Globus pallidus (tissue), 1 donor: ENCODE measurements at regions not wholly inside any gene's neighbourhood (a gene's known extent, or its start where the extent isn't known, plus 50 kb on each side); places are given as distances from the start of the nearest gene placed in this dataset.

Source experiments
- DNase-seq: peaks from one replicate; pipeline ENCODE4 v3.0.0-alpha.2; 2015; ENCODE audit warnings: low spot score

DNA sequence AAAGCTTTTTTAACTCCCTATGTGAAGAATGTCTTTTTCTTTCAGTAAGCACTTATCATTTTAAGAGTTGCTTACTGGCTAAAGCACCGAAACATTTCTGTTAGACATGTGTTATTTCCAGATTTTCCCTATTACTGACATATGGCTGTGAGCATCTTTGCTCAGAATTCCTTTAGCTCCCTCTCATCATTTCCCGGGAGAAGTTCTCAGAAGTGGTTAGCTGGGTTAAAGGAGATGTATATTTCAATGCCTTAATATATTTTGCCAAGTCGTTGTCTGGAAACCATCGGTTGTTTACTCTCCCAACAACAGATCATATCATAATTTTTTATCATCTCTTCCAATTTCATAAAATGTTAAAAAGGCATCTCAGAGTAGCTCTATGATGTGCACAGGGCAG is 396.5 kb downstream of the OCA2 start:
- DNase-seq: no peak

DNA sequence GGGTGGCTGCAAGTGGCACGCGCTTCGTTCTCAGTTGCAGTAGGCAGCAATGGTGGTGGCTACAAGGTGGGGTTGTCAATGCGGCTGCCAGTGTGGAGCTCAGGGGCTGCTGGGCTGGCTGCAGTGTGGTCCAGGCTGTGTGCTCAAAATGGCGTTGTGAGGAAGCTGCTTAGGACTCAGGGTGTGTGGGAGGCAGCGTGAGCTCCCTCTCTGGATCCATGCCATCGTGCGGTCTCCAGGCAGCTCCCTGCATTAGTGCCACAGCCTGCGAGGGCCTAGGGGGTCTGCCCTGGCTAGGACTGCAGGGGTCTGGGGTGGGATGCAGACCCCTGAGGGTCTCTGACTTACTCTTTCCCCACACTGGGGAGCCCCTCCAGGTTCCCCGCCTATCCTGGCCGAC is 397.2 kb downstream of the OCA2 start:
- no peak for DNase-seq

DNA sequence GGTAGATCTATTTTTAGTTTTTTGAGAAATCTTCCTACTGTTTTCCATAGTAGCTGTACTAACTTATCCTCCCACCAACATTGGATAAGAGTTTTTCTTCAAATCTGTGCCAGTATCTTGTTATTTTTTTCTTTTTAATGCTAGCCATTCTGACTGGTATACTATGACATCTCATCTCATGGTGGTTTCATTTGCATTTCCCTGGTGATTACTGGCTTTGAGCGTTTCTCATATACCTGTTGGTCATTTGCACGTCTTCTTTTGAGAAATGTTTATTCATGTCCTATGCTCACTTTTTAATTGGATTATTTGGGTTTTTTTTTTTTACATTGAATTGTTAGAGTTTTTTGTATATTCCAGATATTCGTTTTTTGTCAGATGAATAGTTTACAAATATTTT is 398.1 kb downstream of the OCA2 start:
- no peak for DNase-seq

DNA sequence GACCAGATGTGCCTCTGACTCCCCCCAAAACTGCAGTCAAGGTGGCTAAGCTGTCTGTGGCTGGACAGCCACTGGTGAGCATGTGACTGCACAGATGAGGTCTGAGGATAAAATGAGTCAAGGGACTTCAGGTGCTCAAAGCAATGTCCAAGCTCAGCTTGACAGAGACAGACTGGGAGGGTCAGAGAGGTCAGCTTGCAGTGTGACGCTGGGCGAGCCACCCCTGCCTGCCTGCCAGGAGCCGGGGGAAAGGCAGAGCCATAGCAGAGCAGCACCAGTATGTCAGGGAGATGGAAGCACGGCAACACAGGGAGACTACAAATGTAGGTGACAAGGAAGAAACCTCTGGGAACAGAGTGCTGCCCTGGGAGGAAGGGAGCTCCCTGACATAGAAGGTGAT is 399.4 kb downstream of the OCA2 start:
- DNase-seq: no peak

DNA sequence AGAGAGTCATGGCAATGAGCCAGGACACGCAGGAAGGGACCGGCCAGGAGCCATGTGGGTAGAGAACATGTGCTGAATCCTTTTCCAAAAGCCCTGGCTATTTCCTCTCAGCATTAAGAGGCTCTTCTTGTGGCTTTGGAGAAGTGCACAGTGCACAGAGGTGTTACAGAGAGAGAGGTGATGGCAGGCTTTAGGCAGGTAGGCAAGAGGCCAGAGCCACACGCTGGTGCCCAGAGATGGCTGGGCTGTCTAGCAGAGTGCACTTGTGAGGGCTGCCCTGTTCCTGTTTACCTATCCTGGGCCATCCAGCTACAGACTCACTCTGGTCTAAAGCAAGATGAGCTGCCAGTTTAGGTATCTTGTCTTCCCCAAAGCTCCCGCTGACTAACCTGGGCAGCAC is 402.6 kb downstream of the OCA2 start:
- DNase-seq: no peak

DNA sequence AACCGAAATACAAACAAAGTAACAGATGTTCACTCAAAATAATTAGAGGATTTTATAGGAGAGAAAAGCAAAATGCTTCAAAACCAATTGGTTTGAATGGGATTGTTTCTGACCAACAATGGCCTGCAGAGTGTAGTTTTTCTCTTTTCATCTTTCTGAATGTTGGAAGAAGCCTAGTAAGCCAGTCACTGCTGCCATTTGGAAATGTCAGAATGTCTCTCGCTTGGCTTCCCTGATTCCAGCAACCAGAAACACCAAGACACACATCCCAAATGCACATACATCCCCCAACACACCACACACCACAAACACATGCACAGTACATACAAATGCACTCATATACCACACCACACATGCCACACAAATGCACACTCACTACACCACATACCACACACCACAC is 403.4 kb downstream of the OCA2 start:
- DNase-seq: no peak

DNA sequence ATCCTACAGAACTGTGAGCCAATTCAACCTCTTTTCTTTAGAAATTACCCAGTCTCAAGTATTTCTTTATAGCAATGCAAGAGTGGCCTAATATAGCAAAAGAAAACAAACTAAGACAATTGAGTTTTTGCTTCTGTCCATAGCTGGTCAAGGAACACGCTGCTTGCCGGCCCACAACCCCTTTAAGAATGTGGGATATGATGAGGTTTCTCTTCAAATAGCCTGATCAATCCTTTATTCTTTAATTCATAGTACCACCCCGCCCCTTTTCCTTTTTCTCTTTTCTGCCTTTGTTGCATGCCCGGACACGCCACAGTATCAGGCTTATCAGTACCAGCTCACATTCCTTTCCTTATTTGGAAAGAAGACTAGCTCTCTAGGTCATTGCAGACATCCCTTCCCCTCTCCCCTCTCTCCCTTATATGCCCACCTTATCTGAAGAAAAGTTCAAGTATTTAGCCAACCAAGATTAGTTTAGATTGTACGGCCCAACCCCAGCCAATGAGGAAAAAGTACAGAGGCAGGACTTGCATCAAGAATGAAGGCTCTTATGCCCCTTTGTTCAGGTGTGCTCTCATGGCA is 404.5 kb downstream of the OCA2 start:
- DNase-seq: no peak

DNA sequence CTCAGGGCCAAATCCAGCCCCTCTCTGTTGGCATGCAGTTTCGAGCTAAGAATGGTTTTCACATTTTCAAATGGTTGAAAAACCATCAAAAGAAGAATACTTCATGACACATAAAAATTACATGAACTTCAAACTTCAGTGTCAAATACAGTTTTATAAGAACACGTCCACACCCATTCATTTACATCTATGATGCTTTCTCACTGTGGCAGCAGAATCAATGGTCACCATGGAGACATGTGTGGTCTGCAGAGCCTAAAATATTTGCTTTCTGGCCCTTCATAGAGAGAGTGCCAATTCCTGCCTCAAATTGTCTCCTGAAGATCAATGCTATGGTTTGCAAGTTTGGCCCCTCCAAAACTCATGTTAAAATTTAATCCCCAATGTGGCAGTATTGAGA is 405.8 kb downstream of the OCA2 start:
- no peak for DNase-seq

DNA sequence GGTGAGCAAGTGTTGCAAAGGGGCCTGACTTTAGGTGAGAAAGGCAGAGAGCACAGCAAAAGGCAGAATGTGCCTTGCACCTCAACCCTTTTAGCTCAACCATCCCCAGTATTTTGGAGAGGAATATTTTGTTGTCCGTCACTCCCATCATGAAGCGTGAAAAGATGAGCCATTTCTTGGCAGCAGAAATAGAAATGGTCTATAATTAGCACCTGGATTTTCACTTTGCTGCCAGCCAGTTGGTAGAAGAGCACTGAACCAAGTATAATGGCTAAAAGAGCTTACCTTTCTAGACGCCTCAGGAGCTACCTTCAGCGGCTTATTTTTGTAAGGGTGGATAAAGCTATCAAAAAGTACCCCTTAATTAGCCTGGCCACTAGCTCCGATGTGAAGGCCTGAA is 406.7 kb downstream of the OCA2 start:
- DNase-seq: no peak

DNA sequence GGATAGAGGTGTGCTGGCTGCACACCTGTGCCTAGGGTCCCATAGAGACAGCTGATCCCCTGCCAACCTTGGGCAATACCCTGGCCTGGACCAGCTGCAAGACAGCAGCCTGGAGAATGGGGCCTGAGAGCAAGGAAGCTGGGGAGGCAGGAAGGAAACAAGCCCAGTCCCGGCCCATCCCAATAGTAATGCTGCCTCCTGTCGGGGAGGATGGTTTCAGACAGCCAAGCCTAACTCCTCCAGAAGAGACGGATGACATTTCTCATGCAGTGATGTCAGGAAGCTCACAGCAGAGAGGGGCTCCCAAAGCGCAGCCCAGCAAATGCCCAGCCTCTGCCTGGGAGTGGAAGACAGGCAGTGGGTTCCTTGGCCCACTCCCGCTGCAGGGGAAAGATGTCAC is 408.8 kb downstream of the OCA2 start:
- no peak for DNase-seq

DNA sequence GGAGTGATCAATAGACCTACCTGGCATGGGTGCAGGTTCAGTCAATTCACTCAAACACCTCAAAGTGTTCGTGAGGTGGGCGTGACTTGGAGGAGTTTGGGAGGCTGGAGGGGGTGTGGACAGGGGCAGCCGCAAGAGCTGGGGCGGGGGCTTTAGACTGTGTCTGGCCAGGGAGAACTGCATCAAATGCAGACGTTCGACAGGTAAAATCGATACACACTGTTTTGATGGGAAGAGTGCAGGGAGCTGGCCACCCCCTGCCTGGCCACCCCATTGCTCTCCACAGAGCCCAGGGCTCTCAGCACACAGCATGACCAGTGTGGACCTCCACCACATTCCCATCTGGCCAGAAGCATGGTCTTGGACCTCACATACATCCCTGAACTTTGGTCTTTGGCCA is 412.1 kb downstream of the OCA2 start:
- no peak for DNase-seq

DNA sequence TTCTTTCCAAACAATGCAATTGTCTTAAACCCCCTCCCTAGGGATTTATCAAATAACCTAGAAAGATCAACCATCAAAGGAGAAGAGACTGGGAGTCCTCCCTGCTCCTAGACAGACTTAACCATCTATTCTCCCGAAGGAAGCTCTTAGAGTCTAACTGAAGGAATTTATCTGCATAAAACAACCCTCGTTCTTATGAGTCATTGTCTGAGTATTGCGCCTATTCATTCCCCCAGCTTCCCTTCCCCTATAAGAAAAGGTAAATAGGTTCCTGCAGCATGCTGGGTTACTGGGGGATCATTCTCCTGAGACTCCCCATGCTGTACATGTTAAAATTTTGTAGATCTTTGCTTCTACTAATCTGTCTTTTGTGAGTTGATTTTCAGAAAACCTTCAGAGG is 412.7 kb downstream of the OCA2 start:
- DNase-seq: no peak

DNA sequence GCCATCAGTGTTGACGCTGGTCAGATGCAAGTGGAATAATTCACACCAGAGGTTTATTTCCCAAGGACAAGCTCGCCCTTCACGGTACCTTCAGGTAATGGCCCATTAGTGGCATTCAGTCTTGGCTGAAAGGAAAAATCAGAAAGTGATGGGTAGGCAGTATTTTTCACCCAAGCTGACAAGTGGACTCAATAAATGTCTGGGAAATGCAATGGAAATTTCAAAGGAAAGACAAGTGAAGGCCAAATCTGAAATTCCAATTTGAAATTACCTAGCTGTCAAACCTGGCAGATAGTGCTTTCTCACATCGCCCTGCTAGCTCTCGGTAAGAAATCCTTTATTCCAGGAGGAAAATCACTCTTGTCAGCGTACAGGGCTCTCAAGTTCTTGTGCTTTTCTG is 413.5 kb downstream of the OCA2 start:
- DNase-seq: no peak

DNA sequence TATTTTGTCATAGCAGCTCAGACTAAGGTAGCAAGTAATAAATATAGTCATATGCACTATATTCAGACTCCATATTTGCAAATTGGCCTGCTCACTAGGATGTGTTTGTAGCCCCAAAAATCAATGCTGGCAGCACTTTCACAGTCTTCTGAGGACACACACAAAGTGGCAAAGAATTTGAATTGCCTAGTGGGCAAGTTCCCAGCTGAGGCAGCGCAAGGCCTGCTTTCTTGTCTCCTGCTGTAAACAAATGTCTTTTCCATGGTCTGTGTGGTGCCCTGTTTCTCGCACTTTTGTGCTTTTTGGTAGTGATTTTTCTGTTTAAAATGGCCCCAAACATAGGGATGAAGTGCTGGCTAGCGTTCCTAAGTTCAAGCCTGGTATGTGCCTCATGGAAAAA is 416.0 kb downstream of the OCA2 start:
- peak; percentile 44 for DNase-seq

DNA sequence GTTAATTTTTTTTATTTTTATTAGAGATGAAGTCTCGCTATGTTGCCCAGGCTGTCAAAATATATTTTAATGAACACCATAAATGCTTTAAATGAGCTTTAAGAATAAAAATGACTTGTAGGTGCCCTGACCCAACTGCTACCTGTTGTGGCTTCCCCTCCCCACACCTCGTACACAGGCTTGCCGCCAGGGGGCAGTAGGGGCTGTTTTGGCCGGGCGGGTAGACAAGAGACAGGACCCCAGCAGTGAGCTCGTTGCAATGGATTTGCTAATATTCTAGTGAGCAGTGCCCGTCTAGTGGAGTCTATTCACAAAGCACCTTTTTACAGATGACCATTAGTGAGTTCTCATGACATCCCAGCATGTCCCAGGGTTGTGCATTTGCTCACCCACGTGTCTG is 418.1 kb downstream of the OCA2 start:
- no peak for DNase-seq

DNA sequence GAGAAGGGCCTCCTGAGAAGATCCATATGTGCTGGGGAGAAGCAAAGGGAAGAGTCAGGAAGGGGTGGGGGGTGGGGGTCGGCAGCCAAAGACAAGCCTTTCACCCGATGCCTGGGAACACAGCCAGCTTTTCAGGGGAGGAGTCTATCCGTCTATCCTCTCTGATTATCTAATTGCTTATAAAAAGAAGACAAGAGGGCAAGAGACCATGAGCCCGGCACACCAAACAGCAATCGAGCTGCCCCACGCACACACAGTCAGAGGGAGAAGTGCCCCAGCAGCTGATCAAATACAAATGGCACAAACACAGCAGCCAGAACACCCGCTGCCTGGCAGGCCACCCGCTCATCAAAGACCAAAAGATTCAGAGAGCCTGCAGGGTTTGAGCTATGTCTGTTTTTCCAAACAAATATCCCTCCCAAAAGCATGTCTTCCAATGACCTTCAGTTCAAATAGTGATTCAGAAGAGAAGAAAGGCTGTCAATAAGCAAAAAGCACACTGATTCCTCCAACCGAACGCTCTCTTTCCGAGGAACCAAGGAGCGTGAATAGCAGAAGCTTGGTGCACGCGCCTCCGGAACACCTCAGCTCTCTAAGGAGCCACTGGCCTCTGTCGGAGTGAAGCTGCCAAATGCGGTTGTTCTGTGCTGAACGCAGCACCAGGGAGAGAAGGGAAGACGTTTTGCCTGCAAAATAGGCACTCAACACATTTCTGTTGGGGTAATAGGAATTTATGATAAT is 419.2 kb downstream of the OCA2 start:
- DNase-seq: peak; percentile 23

DNA sequence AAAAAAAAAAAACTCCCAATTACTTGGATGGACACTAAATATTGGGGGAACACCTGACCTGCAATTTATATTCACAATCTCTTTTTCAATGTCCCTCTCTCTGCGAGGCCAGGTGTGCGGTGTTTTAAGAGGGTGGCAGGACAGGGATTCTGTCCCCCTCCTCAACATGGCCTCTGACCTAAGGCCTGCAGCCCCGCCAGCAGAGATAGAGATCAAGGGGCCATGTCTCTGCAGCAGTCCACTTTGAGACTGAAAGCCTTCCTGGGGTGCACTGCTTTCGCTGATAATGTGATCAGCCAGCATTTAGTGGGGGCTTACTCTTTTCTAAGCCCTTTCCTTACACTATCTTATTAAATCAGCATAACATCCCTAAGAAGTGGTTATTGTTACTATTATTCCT is 419.9 kb downstream of the OCA2 start:
- DNase-seq: no peak

DNA sequence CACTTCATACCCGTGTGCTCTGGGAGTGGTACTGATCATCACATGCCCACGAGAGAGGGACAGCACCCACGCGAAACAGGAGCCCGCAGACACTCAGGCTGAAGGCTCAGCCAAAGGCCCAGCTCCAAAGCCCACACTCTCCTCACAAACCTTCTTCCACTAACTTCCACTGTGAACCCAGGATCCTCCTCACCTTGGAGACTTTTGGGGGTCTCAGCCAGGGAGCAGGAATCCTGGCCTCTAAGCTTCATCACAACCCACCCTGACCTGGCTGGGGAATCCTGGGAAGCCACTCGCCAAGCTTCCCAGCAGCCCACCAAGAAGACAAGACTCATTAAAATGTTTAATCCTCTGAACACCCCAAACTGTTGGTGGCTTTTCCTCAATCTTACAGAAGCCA is 421.2 kb downstream of the OCA2 start:
- no peak for DNase-seq

DNA sequence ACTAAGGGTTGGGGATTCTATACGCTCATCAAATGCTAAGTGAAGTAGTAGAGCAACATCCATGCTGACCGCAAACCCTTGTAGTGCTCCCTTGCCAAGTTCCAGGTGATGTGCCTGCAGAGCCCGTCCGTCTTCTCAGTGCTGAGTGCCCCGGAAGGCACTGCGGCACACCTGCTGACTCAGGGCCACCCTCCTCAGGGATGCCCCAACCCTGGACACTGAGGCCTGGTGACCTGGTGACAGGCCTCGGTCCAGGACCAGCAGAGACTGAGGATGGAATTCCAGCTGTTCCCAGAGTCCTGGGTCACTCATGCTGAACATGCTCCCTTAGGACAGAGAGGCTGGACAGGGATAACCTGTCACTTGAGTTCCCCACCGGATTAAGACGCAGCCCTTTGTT is 422.5 kb downstream of the OCA2 start:
- no peak for DNase-seq

DNA sequence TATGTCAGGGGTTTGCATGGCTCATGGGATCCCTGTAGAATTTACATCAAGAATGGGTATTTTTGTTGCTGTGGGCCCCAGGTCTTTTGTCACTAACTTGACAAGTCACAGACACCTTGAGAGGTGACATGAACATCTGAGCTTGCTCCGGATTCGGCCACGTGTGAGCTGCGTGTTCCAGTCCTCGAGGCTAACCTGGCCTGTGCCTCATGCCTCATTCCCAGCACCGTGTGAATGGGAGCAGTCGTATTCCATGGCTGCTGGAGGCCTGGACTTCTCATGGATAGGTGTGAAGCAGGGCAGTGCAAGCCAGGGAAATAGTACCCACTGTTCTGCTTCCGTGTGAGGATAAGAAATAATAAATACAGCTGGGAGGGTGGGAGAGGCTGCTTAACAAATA is 423.5 kb downstream of the OCA2 start:
- no peak for DNase-seq

DNA sequence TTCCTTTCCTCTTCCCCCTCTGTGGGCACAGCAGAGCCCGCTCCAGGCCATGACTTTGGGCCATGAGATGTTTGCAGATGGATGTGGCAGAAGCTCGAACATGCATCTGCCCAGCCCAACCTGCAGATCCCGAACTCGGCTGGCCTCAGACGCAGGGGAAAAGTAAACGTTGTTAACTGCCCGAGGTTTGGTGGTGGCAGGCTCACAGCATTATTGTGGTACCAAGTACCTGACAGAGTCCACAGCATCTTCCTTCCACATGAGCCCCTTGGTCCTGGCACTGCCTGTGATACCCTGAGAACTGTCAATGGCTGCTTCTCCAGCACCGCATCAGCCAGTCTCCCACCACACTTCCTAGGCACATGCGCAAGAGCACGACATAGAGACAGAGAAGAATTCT is 424.3 kb downstream of the OCA2 start:
- DNase-seq: no peak

DNA sequence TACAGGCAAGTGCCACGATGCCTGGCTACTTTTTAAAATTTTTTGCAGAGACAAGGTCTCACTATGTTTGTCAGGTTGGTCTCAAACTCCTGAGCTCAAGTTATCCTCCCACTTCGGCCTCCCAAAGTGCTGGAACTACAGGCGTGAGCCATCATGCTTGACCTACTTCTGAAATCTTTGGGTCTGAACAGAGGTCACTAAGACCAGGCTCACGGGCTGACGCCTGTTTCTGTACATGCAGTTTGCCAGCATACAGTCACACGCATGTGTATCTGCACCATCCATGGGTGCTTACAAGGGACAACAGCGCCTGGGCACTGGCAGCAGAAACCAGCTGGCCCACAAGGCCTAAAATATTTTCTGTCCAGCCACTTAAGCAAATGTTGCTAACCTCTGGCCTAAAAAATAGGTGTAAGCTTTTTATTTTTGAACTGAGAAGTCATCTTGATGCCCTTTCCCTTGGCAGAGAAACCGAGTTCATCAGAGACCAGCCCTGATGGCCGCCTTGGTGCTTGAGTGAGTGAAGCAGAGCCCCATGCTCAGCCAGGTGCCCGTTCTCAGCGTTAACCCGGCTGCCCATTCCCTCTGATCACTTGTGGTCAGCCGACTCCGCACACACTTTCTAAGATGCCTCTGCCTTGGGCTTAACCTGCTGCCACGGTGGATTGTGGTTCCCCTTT is 425.2 kb downstream of the OCA2 start:
- no peak for DNase-seq

DNA sequence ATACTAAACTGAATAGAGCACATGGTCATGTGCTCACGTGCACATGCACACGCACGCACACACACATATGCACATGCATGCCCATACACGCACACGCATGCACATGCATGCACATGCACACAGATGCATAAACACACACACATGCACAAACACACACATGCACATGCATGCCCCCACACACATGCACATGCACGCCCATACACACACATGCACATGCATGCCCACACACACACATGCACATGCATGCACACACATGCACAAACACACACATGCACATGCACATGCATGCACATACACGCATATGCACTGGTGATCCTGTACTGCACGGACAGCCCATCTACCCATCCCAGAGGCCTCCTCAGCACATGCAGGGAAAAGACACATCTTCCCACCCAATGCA is 426.6 kb downstream of the OCA2 start:
- DNase-seq: no peak
